ENCODE measurements at regions not wholly inside any gene's neighbourhood (a gene's known extent, or its start where the extent isn't known, plus 50 kb on each side); places are given as distances from the start of the nearest gene placed in this dataset.

GRCh38 chr20:57102160-57102559 lies 164.3 kb downstream of the BMP7 start:
- TF ChIP-seq CTCF (IDR thresholded peaks at IDR 0.05; ENCODE audit: control extremely low read depth, extremely low read depth, low read depth, missing control alignments), result no peak
- POLR2A ChIA-PET, result no interaction called here
- CTCF ChIA-PET, result interaction anchor here (2.7 kb wide), 1 partner anchor 244 kb away, joined by 6 read pairs; no protein-coding TSS in a partner anchor
- DNase-seq (ENCODE audit: extremely low spot score), result no peak

GRCh38 chr20:57102566-57102965 lies 163.9 kb downstream of the BMP7 start:
- ChIA-PET CTCF (interaction anchor here (2.7 kb wide), 1 partner anchor 244 kb away, joined by 6 read pairs; no protein-coding TSS in a partner anchor), POLR2A (no interaction called here)
- DNase-seq (ENCODE audit: extremely low spot score), result no peak
- no peak for TF ChIP-seq CTCF (IDR thresholded peaks at IDR 0.05; ENCODE audit: control extremely low read depth, extremely low read depth, low read depth, missing control alignments)

- no peak for TF ChIP-seq CTCF (IDR thresholded peaks at IDR 0.05; ENCODE audit: control extremely low read depth, extremely low read depth, low read depth, missing control alignments)
- POLR2A ChIA-PET, result no interaction called here
- CTCF ChIA-PET, result interaction anchor here (2.7 kb wide), 1 partner anchor 243 kb away, joined by 6 read pairs; no protein-coding TSS in a partner anchor
- no peak for DNase-seq (ENCODE audit: extremely low spot score)
Measured at GRCh38 chr20:57103146-57103800, 163.2 kb downstream of the BMP7 start.

GRCh38 chr20:57104113-57104512 lies 162.3 kb downstream of the BMP7 start:
- no peak for TF ChIP-seq CTCF (IDR thresholded peaks at IDR 0.05; ENCODE audit: control extremely low read depth, extremely low read depth, low read depth, missing control alignments)
- DNase-seq (ENCODE audit: extremely low spot score), result no peak
- ChIA-PET CTCF (interaction anchor here (2.7 kb wide), 1 partner anchor 242 kb away, joined by 6 read pairs; no protein-coding TSS in a partner anchor), POLR2A (no interaction called here)

- TF ChIP-seq CTCF (IDR thresholded peaks at IDR 0.05; ENCODE audit: control extremely low read depth, extremely low read depth, low read depth, missing control alignments), result no peak
- POLR2A ChIA-PET, result no interaction called here
- CTCF ChIA-PET, result no interaction called here
- DNase-seq (ENCODE audit: extremely low spot score), result no peak
Measured at GRCh38 chr20:57104651-57105204, 161.7 kb downstream of the BMP7 start.

GRCh38 chr20:57106030-57106682 lies 160.3 kb downstream of the BMP7 start:
- POLR2A ChIA-PET, result no interaction called here
- CTCF ChIA-PET, result no interaction called here
- no peak for TF ChIP-seq CTCF (IDR thresholded peaks at IDR 0.05; ENCODE audit: control extremely low read depth, extremely low read depth, low read depth, missing control alignments)
- no peak for DNase-seq (ENCODE audit: extremely low spot score)
